Inflammatory macrophage treated with lipopolysaccharide for 1 hour (primary cell): ENCODE measurements at regions not wholly inside any gene's neighbourhood (a gene's known extent, or its start where the extent isn't known, plus 50 kb on each side); places are given as distances from the start of the nearest gene placed in this dataset.
A peak's percentile ranks its signal among the peaks of the same experiment; 100 is the strongest.

Experiments
- DNase-seq, 2 donors: peaks; one replicate each; pipeline ENCODE4 v3.0.0-alpha.2; 2020 to 2022

- no peak for DNase-seq
These were observed 232.0 kb upstream of the STT3B start for GRCh38 chr3:31300456-31301443.

GRCh38 chr3:31302343-31302742 lies 230.4 kb upstream of the STT3B start:
- no peak for DNase-seq

- no peak for DNase-seq
These were observed 227.4 kb upstream of the STT3B start for GRCh38 chr3:31305340-31305739.

- DNase-seq, result no peak
These were observed 225.5 kb upstream of the STT3B start for GRCh38 chr3:31307131-31307785.

GRCh38 chr3:31311559-31311958 lies 221.2 kb upstream of the STT3B start:
- DNase-seq, result no peak

- DNase-seq, result no peak
These were observed 220.3 kb upstream of the STT3B start for GRCh38 chr3:31312400-31312799.

GRCh38 chr3:31314258-31314657 lies 218.5 kb upstream of the STT3B start:
- no peak for DNase-seq

- no peak for DNase-seq
These were observed 213.4 kb upstream of the STT3B start for GRCh38 chr3:31319332-31319731.

- DNase-seq, result no peak
These were observed 211.1 kb upstream of the STT3B start for GRCh38 chr3:31321620-31322019.

GRCh38 chr3:31322460-31322859 lies 210.3 kb upstream of the STT3B start:
- DNase-seq, result no peak

GRCh38 chr3:31327826-31328357 lies 204.8 kb upstream of the STT3B start:
- peak; percentile 14 to 22 for DNase-seq

- DNase-seq, result no peak
These were observed 201.4 kb upstream of the STT3B start for GRCh38 chr3:31331278-31331677.

- DNase-seq, result no peak
These were observed 191.6 kb upstream of the STT3B start for GRCh38 chr3:31341130-31341529.

- DNase-seq, result no peak
These were observed 189.7 kb upstream of the STT3B start for GRCh38 chr3:31343075-31343474.

- no peak for DNase-seq
These were observed 187.1 kb upstream of the STT3B start for GRCh38 chr3:31345581-31345980.

GRCh38 chr3:31346542-31346979 lies 186.2 kb upstream of the STT3B start:
- no peak for DNase-seq

- no peak for DNase-seq
These were observed 183.6 kb upstream of the STT3B start for GRCh38 chr3:31349001-31349748.

- no peak for DNase-seq
These were observed 182.4 kb upstream of the STT3B start for GRCh38 chr3:31350307-31350706.

GRCh38 chr3:31352331-31352730 lies 180.4 kb upstream of the STT3B start:
- peak; percentile 66 to 70 for DNase-seq

GRCh38 chr3:31353166-31353565 lies 179.6 kb upstream of the STT3B start:
- DNase-seq, result no peak

- DNase-seq, result no peak
These were observed 178.4 kb upstream of the STT3B start for GRCh38 chr3:31354373-31354772.

- no peak for DNase-seq
These were observed 176.9 kb upstream of the STT3B start for GRCh38 chr3:31355807-31356206.

- DNase-seq, result no peak
These were observed 175.8 kb upstream of the STT3B start for GRCh38 chr3:31356941-31357340.
